WTC11 (cell line): ENCODE measurements at regions not wholly inside any gene's neighbourhood (a gene's known extent, or its start where the extent isn't known, plus 50 kb on each side); places are given as distances from the start of the nearest gene placed in this dataset.

Source experiments
- ATAC-seq: fragments of 200-7000 bp; cut with Tn5 transposase; 2 replicates; pipeline ENCODE4 v1.10.0; 2021; ENCODE audit warnings: mild to moderate bottlenecking, moderate library complexity
- CTCF ChIA-PET: fragments of 300-600 bp; sonication (Branson Sonifier 250); formaldehyde crosslinking; loops from one replicate; lab custom pipeline; 2021; ENCODE audit warnings: antibody characterized with exemption; lab: Charles Lee
- POLR2A ChIA-PET: fragments of 350-600 bp; sonication (Branson Sonifier 250); formaldehyde crosslinking; loops from one replicate; lab custom pipeline; 2021; ENCODE audit warnings: antibody characterized with exemption; lab: Charles Lee
- DNase-seq: peaks from one replicate; pipeline ENCODE4 v3.0.0; 2021; ENCODE audit warnings: low spot score
- H3K27ac Mint-ChIP-seq: 2 replicates; pipeline ENCODE4 v1.8.0; 2021; ENCODE audit warnings: mixed read lengths
- H3K27me3 Mint-ChIP-seq: 2 replicates; pipeline ENCODE4 v1.8.0; 2021; ENCODE audit warnings: low read depth, mild to moderate bottlenecking, moderate library complexity, mixed read lengths
- H3K36me3 Mint-ChIP-seq: 2 replicates; pipeline ENCODE4 v1.8.0; 2021; ENCODE audit warnings: mixed read lengths
- H3K4me1 Mint-ChIP-seq: 2 replicates; pipeline ENCODE4 v1.8.0; 2022; ENCODE audit warnings: mixed read lengths
- H3K4me3 Mint-ChIP-seq: 2 replicates; pipeline ENCODE4 v1.8.0; 2021; ENCODE audit warnings: mild to moderate bottlenecking, moderate library complexity, mixed read lengths
- H3K9me3 Mint-ChIP-seq: 2 replicates; pipeline ENCODE4 v1.8.0; 2021; ENCODE audit warnings: mixed read lengths
- ATF1 ChIP-seq: sonication (generic); formaldehyde crosslinking; IDR thresholded peaks from 2 replicates; pipeline ENCODE4 v1.8.1; 2023; ENCODE audit warnings: mild to moderate bottlenecking, moderate library complexity, missing genetic modification reagents
- JAZF1 ChIP-seq: fragments of 250-450 bp; sonication (Bioruptor Pico); IDR thresholded peaks from 2 replicates; pipeline ENCODE4 v1.9.0; 2021; ENCODE audit warnings: moderate library complexity, mild to moderate bottlenecking, inconsistent platforms
- MXD4 ChIP-seq: fragments of 250-450 bp; sonication (Bioruptor Pico); IDR thresholded peaks from 2 replicates; pipeline ENCODE4 v1.8.0; 2021; ENCODE audit warnings: mild to moderate bottlenecking, moderate library complexity, borderline replicate concordance
- NFATC4 ChIP-seq: fragments of 250-450 bp; sonication (Bioruptor Pico); IDR thresholded peaks from 2 replicates; pipeline ENCODE4 v1.9.0; 2021; ENCODE audit warnings: mild to moderate bottlenecking
- RORB ChIP-seq: fragments of 250-450 bp; sonication (Bioruptor Pico); IDR thresholded peaks from 2 replicates; pipeline ENCODE4 v1.9.0; 2021; ENCODE audit warnings: mild to moderate bottlenecking
- SP1 ChIP-seq: sonication (generic); formaldehyde crosslinking; conservative IDR thresholded peaks from 2 replicates; pipeline ENCODE4 v1.8.1; 2022; ENCODE audit warnings: missing genetic modification reagents
- ZNF219 ChIP-seq: sonication (generic); formaldehyde crosslinking; IDR thresholded peaks from 2 replicates; pipeline ENCODE4 v1.8.0; 2023; ENCODE audit warnings: missing genetic modification reagents, mild to moderate bottlenecking, borderline replicate concordance
- ZNF232 ChIP-seq: sonication (generic); formaldehyde crosslinking; IDR thresholded peaks from 2 replicates; pipeline ENCODE4 v1.8.0; 2022; ENCODE audit warnings: mild to moderate bottlenecking, missing genetic modification reagents
- ZNF263 ChIP-seq: sonication (generic); formaldehyde crosslinking; IDR thresholded peaks from 2 replicates; pipeline ENCODE4 v1.8.1; 2022; ENCODE audit warnings: low read depth, mild to moderate bottlenecking, moderate library complexity, missing genetic modification reagents
- TF ChIP-seq, protein P1 (sequence below): fragments of 250-450 bp; sonication (Bioruptor Pico); IDR thresholded peaks from 2 replicates; pipeline ENCODE4 v2.1.2; 2022; ENCODE audit warnings: mild to moderate bottlenecking, moderate library complexity
- TF ChIP-seq, protein P2 (sequence below): sonication (generic); formaldehyde crosslinking; IDR thresholded peaks from 2 replicates; pipeline ENCODE4 v1.8.1; 2022; ENCODE audit warnings: mild to moderate bottlenecking, moderate library complexity, missing genetic modification reagents
- TF ChIP-seq, protein P3 (sequence below): sonication (generic); formaldehyde crosslinking; IDR thresholded peaks from 2 replicates; pipeline ENCODE4 v1.8.1; 2023; ENCODE audit warnings: mild to moderate bottlenecking, missing genetic modification reagents
- TF ChIP-seq, protein P4 (sequence below): sonication (generic); formaldehyde crosslinking; IDR thresholded peaks from 2 replicates; pipeline ENCODE4 v1.8.0; 2023; ENCODE audit warnings: mild to moderate bottlenecking, missing genetic modification reagents
- TF ChIP-seq, protein P5 (sequence below): sonication (generic); formaldehyde crosslinking; IDR thresholded peaks from 2 replicates; pipeline ENCODE4 v1.8.1; 2022; ENCODE audit warnings: low read depth, mild to moderate bottlenecking, moderate library complexity, missing genetic modification reagents, borderline replicate concordance
- TF ChIP-seq, protein P6 (sequence below): sonication (generic); formaldehyde crosslinking; IDR thresholded peaks from 2 replicates; pipeline ENCODE4 v1.8.0; 2022; ENCODE audit warnings: mild to moderate bottlenecking, missing genetic modification reagents

DNA sequence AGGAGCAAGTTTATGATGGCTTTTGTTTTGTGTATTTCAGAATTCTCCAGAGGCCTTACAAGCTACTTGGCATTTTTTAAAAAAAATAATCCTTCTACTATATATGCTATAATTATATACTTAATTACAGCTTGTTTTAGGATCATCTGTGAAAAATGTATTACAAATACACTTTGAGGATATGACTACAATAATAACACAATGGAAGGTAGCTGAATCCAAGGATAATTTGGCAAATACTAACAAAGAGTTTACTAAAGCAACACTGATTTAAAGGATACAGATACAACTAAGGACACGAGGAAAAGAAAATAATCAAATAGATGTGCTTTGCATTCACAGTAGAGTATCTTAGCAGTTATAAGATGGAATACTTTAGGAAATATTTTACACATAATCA lies 381.9 kb upstream of the CITED2 start:
- TF ChIP-seq, protein P1, sequence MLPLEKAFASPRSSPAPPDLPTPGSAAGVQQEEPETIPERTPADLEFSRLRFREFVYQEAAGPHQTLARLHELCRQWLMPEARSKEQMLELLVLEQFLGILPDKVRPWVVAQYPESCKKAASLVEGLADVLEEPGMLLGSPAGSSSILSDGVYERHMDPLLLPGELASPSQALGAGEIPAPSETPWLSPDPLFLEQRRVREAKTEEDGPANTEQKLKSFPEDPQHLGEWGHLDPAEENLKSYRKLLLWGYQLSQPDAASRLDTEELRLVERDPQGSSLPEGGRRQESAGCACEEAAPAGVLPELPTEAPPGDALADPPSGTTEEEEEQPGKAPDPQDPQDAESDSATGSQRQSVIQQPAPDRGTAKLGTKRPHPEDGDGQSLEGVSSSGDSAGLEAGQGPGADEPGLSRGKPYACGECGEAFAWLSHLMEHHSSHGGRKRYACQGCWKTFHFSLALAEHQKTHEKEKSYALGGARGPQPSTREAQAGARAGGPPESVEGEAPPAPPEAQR (CRISPR knock-in tag) = no peak
- no peak for TF ChIP-seq NFATC4 (CRISPR knock-in tag)
- H3K9me3 Mint-ChIP-seq = no peaks in the 10 kb centered on the region
- no peaks in the 10 kb centered on the region for H3K36me3 Mint-ChIP-seq
- ATAC-seq = no peak
- no peak overlapping the region for H3K27ac Mint-ChIP-seq
- H3K4me1 Mint-ChIP-seq = peaks cover 9% of the 10 kb centered on the region
- H3K4me3 Mint-ChIP-seq = no peak overlapping the region
- no peaks in the 10 kb centered on the region for H3K27me3 Mint-ChIP-seq
- POLR2A ChIA-PET = interaction anchor here (0.6 kb wide), 1 partner anchor 813 kb away, joined by 11 read pairs; no protein-coding TSS in a partner anchor
- CTCF ChIA-PET = interaction anchor here (1.2 kb wide), 1 partner anchor 296 kb away, joined by 3 read pairs; no protein-coding TSS in a partner anchor
- no peak for DNase-seq

DNA sequence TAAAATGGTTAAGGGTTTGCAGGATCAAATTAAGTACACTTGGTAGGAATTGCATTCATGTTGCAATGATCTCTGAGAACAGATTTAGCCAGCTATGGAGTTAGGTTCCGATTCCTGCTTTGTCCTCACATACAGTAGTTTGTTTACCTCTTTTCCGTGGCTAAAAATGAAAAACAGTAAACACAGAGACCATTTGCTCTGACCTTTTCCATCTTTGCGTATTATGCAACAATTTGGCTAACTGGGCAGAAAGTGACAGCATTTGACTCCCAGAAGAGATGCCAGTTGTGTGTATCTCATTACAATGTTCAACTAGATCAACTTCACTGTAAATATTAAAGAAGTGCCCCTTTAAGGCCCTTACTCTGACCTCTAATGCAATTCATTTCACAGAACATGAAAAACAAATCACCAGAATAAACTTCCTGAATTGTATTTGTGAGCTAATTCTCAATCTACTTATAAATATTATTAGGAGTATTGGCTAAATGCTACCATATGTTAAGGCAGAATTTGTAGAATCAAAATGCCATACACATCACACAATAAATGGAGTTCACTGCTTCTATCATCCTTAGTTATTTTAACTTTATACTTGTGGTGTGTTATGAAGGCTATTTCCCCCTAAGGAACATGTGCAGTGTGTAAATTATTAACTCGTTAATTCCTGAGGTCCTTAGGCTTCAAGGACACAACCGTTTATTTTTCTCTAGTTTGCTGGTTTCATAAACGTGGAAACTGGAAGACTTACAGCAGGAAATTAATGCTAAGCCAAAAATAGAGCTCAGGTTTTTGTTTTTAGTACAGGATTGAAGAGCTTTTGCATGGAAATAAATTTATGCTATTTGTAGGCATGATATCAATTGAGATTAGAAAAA lies 380.7 kb upstream of the CITED2 start:
- Mint-ChIP-seq H3K27ac (no peak overlapping the region), H3K4me1 (peaks cover 9% of the 10 kb centered on the region), H3K9me3 (no peaks in the 10 kb centered on the region), H3K4me3 (no peak overlapping the region), H3K36me3 (no peaks in the 10 kb centered on the region), H3K27me3 (no peaks in the 10 kb centered on the region)
- POLR2A ChIA-PET = no interaction called here
- no peak for ATAC-seq
- no peak for DNase-seq
- TF ChIP-seq NFATC4 (CRISPR knock-in tag) (no peak), RORB (CRISPR knock-in tag) (no peak), ZNF263 (CRISPR knock-in tag) (no peak), ZNF219 (CRISPR knock-in tag) (no peak), JAZF1 (CRISPR knock-in tag) (no peak), ATF1 (no peak), SP1 (CRISPR knock-in tag) (no peak), ZNF232 (no peak), MXD4 (CRISPR knock-in tag) (no peak)
- TF ChIP-seq, protein P2, sequence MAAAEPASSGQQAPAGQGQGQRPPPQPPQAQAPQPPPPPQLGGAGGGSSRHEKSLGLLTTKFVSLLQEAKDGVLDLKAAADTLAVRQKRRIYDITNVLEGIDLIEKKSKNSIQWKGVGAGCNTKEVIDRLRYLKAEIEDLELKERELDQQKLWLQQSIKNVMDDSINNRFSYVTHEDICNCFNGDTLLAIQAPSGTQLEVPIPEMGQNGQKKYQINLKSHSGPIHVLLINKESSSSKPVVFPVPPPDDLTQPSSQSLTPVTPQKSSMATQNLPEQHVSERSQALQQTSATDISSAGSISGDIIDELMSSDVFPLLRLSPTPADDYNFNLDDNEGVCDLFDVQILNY (CRISPR knock-in tag) = no peak
- TF ChIP-seq, protein P3, sequence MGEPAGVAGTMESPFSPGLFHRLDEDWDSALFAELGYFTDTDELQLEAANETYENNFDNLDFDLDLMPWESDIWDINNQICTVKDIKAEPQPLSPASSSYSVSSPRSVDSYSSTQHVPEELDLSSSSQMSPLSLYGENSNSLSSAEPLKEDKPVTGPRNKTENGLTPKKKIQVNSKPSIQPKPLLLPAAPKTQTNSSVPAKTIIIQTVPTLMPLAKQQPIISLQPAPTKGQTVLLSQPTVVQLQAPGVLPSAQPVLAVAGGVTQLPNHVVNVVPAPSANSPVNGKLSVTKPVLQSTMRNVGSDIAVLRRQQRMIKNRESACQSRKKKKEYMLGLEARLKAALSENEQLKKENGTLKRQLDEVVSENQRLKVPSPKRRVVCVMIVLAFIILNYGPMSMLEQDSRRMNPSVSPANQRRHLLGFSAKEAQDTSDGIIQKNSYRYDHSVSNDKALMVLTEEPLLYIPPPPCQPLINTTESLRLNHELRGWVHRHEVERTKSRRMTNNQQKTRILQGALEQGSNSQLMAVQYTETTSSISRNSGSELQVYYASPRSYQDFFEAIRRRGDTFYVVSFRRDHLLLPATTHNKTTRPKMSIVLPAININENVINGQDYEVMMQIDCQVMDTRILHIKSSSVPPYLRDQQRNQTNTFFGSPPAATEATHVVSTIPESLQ (CRISPR knock-in tag) = no peak
- TF ChIP-seq, protein P4, sequence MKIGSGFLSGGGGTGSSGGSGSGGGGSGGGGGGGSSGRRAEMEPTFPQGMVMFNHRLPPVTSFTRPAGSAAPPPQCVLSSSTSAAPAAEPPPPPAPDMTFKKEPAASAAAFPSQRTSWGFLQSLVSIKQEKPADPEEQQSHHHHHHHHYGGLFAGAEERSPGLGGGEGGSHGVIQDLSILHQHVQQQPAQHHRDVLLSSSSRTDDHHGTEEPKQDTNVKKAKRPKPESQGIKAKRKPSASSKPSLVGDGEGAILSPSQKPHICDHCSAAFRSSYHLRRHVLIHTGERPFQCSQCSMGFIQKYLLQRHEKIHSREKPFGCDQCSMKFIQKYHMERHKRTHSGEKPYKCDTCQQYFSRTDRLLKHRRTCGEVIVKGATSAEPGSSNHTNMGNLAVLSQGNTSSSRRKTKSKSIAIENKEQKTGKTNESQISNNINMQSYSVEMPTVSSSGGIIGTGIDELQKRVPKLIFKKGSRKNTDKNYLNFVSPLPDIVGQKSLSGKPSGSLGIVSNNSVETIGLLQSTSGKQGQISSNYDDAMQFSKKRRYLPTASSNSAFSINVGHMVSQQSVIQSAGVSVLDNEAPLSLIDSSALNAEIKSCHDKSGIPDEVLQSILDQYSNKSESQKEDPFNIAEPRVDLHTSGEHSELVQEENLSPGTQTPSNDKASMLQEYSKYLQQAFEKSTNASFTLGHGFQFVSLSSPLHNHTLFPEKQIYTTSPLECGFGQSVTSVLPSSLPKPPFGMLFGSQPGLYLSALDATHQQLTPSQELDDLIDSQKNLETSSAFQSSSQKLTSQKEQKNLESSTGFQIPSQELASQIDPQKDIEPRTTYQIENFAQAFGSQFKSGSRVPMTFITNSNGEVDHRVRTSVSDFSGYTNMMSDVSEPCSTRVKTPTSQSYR = no peak
- TF ChIP-seq, protein P5, sequence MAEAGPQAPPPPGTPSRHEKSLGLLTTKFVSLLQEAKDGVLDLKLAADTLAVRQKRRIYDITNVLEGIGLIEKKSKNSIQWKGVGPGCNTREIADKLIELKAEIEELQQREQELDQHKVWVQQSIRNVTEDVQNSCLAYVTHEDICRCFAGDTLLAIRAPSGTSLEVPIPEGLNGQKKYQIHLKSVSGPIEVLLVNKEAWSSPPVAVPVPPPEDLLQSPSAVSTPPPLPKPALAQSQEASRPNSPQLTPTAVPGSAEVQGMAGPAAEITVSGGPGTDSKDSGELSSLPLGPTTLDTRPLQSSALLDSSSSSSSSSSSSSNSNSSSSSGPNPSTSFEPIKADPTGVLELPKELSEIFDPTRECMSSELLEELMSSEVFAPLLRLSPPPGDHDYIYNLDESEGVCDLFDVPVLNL = no peak
- TF ChIP-seq, protein P6, sequence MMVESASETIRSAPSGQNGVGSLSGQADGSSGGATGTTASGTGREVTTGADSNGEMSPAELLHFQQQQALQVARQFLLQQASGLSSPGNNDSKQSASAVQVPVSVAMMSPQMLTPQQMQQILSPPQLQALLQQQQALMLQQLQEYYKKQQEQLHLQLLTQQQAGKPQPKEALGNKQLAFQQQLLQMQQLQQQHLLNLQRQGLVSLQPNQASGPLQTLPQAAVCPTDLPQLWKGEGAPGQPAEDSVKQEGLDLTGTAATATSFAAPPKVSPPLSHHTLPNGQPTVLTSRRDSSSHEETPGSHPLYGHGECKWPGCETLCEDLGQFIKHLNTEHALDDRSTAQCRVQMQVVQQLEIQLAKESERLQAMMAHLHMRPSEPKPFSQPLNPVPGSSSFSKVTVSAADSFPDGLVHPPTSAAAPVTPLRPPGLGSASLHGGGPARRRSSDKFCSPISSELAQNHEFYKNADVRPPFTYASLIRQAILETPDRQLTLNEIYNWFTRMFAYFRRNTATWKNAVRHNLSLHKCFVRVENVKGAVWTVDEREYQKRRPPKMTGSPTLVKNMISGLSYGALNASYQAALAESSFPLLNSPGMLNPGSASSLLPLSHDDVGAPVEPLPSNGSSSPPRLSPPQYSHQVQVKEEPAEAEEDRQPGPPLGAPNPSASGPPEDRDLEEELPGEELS (CRISPR knock-in tag) = no peak
- TF ChIP-seq, all 79 proteins: peak for 0
- CTCF ChIA-PET = interaction anchor here (1.0 to 1.2 kb wide), 2 partner anchors 297 to 385 kb away, joined by 3 read pairs; no protein-coding TSS in a partner anchor
